Stomach (tissue), 4 donors: ENCODE measurements at regions not wholly inside any gene's neighbourhood (a gene's known extent, or its start where the extent isn't known, plus 50 kb on each side); places are given as distances from the start of the nearest gene placed in this dataset.

ENCODE experiments used
- CTCF ChIP-seq, 7 experiments: fragments of 450-650 bp in 4 of 7; fragments of 200-600 bp in 3 of 7; sonication (generic) in 3 of 7; IDR thresholded peaks; one replicate each; pipeline ENCODE4 v1.5.1; 2016 to 2019; ENCODE audit warnings: antibody characterized with exemption in 7 of 7, control low read depth in 2 of 7, mild to moderate bottlenecking in 1 of 7
- EP300 ChIP-seq: sonication (generic); formaldehyde crosslinking; IDR thresholded peaks from one replicate; pipeline ENCODE4 v1.6.1; 2017; ENCODE audit warnings: antibody characterized with exemption
- POLR2A ChIP-seq, 4 donors: fragments of 450-650 bp; IDR thresholded peaks; one replicate each; pipeline ENCODE4 v1.6.1; 2016; ENCODE audit warnings: antibody characterized with exemption in 4 of 4, control low read depth in 2 of 4, mild to moderate bottlenecking in 1 of 4, moderate library complexity in 1 of 4
- POLR2AphosphoS5 ChIP-seq, 3 donors: sonication (generic); formaldehyde crosslinking; IDR thresholded peaks; one replicate each; pipeline ENCODE4 v1.6.1; 2016; ENCODE audit warnings: antibody characterized with exemption in 3 of 3

GRCh38 chr10:110410329-110411046 is 87.2 kb upstream of the DUSP5 start:
- no peak for TF ChIP-seq CTCF (IDR thresholded peaks at IDR 0.05)
- peak in 2 of 3 donors; percentile 10 to 89 for TF ChIP-seq POLR2AphosphoS5 (IDR thresholded peaks at IDR 0.05)
- no peak for TF ChIP-seq EP300
- TF ChIP-seq POLR2A (IDR thresholded peaks at IDR 0.05) = no peak
